ENCODE measurements at regions not wholly inside any gene's neighbourhood (a gene's known extent, or its start where the extent isn't known, plus 50 kb on each side); places are given as distances from the start of the nearest gene placed in this dataset.
"Not testable (repeated sequence)": the region's sequence is repeated elsewhere in the genome, so short reads cannot be mapped to it uniquely, and the experiment has no call there.

- DNase-seq: no peak
Measured at GRCh38 chrX:76509775-76510174, 82.3 kb downstream of the MAGEE1 start.

GRCh38 chrX:76517544-76517943 lies 90.0 kb downstream of the MAGEE1 start:
- DNase-seq: no peak

GRCh38 chrX:76520273-76521054 lies 93.0 kb downstream of the MAGEE1 start:
- DNase-seq: no peak

- not testable (repeated sequence) for DNase-seq
Measured at GRCh38 chrX:76535675-76536074, 108.2 kb downstream of the MAGEE1 start.

GRCh38 chrX:76538860-76539259 lies 111.3 kb downstream of the MAGEE1 start:
- DNase-seq: no peak

GRCh38 chrX:76543381-76543780 lies 115.9 kb downstream of the MAGEE1 start:
- DNase-seq: not testable (repeated sequence)

- no peak for DNase-seq
Measured at GRCh38 chrX:76550016-76550415, 122.5 kb downstream of the MAGEE1 start.

GRCh38 chrX:76555269-76555668 lies 127.8 kb downstream of the MAGEE1 start:
- DNase-seq: no peak

- peak; percentile 4 for DNase-seq
Measured at GRCh38 chrX:76555816-76556215, 128.3 kb downstream of the MAGEE1 start.

- DNase-seq: not testable (repeated sequence)
Measured at GRCh38 chrX:76564842-76565241, 137.3 kb downstream of the MAGEE1 start.

GRCh38 chrX:76605390-76605789 lies 177.9 kb downstream of the MAGEE1 start:
- DNase-seq: no peak

- no peak for DNase-seq
Measured at GRCh38 chrX:76617020-76617419, 189.5 kb downstream of the MAGEE1 start.

GRCh38 chrX:76643590-76643989 lies 216.1 kb downstream of the MAGEE1 start:
- no peak for DNase-seq

GRCh38 chrX:76651369-76651768 lies 223.9 kb downstream of the MAGEE1 start:
- not testable (repeated sequence) for DNase-seq

GRCh38 chrX:76657499-76657898 lies 230.0 kb downstream of the MAGEE1 start:
- DNase-seq: no peak

Data from suppressor macrophage treated with lipopolysaccharide for 4 hours (primary cell).